ENCODE measurements at regions not wholly inside any gene's neighbourhood (a gene's known extent, or its start where the extent isn't known, plus 50 kb on each side); places are given as distances from the start of the nearest gene placed in this dataset.

DNA sequence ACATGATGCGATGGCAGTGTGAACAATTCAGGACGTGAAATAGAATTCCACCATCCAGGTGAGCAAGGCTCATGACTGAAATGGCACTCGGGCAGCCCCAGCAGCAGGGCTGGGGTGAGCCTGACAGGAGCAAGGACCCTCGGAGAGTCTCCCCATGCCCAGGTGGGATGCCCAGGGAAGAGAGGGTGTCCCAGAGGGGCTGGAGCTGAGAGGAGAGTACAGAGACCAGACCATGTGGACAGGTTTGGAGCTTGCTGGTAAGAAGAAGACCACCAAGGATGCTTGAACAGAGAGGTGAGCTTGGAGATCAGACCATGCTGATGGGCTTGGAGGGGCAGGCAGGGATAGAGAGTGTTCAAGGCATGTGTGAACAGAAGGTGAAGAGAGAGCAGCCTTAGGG is 83.3 kb downstream of the RAMP3 start:
- TF ChIP-seq, protein P1, sequence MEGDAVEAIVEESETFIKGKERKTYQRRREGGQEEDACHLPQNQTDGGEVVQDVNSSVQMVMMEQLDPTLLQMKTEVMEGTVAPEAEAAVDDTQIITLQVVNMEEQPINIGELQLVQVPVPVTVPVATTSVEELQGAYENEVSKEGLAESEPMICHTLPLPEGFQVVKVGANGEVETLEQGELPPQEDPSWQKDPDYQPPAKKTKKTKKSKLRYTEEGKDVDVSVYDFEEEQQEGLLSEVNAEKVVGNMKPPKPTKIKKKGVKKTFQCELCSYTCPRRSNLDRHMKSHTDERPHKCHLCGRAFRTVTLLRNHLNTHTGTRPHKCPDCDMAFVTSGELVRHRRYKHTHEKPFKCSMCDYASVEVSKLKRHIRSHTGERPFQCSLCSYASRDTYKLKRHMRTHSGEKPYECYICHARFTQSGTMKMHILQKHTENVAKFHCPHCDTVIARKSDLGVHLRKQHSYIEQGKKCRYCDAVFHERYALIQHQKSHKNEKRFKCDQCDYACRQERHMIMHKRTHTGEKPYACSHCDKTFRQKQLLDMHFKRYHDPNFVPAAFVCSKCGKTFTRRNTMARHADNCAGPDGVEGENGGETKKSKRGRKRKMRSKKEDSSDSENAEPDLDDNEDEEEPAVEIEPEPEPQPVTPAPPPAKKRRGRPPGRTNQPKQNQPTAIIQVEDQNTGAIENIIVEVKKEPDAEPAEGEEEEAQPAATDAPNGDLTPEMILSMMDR (IDR thresholded peaks at IDR 0.05) = no peak
- TF ChIP-seq POLR2AphosphoS5 (IDR thresholded peaks at IDR 0.05; ENCODE audit: low read depth, low read length) = no peak
